ENCODE measurements at regions not wholly inside any gene's neighbourhood (a gene's known extent, or its start where the extent isn't known, plus 50 kb on each side); places are given as distances from the start of the nearest gene placed in this dataset.

DNA sequence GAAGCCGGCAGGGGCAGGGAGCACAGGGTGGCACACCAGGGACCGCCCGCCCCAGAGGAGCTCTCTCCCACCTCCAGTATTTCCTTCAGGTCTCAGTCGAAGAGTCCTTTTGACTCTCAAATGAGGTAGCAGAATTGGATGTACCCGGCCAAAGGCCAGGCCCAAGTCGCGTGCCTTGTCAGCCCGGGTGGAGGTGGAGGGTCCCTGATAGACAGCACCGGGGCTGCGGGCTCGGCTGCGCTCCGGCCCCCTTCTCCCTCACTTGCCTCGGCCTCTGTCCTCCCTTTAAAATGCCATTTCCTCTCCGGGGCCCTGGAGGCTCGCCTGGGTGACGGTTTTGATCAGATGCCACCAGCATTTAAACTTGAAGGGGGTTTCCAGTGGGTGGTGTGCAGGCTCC, 198.9 kb upstream of the SOX11 start:
- DNase-seq = no peak
- no peak for TF ChIP-seq EZH2 (IDR thresholded peaks at IDR 0.05; ENCODE audit: insufficient read depth, poor library complexity, severe bottlenecking)
- TF ChIP-seq EZH2phosphoT487 (IDR thresholded peaks at IDR 0.05; ENCODE audit: insufficient read depth, low read depth) = no peak
- H3K36me3 ChIP-seq (ENCODE audit: low read depth) = no peaks in the 10 kb centered on the region
- no peak overlapping the region for H3K27ac ChIP-seq
- in situ Hi-C loops (cut with MboI) = no loop called here
- H3K4me3 ChIP-seq = no peak overlapping the region
- no peak overlapping the region for H3K9ac ChIP-seq
- 57 to 67% methylated on average over 17 of the region's 17 CpGs for WGBS, 2 experiments (ENCODE audit: low coverage in 1 of 2, low lambda C conversion rate in 2 of 2, missing lambda C conversion rate in 2 of 2)
- no peaks in the 10 kb centered on the region for H3K27me3 ChIP-seq (replicated peaks; ENCODE audit: insufficient read depth)
- H3K9me3 ChIP-seq (ENCODE audit: low read depth) = no peaks in the 10 kb centered on the region
- H4K20me1 ChIP-seq (ENCODE audit: insufficient read depth) = no peaks in the 10 kb centered on the region
- no peaks in the 10 kb centered on the region for H3F3A ChIP-seq (ENCODE audit: insufficient read depth)
- no peaks in the 10 kb centered on the region for H3K79me2 ChIP-seq (ENCODE audit: insufficient read depth)
- no peaks in the 10 kb centered on the region for H3K9me2 ChIP-seq (ENCODE audit: insufficient read depth)
- H3K4me2 ChIP-seq (ENCODE audit: unreplicated experiment) = no peak overlapping the region
- no peaks in the 10 kb centered on the region for H3K4me1 ChIP-seq (ENCODE audit: insufficient read depth)
- H2AFZ ChIP-seq = no peak overlapping the region

DNA sequence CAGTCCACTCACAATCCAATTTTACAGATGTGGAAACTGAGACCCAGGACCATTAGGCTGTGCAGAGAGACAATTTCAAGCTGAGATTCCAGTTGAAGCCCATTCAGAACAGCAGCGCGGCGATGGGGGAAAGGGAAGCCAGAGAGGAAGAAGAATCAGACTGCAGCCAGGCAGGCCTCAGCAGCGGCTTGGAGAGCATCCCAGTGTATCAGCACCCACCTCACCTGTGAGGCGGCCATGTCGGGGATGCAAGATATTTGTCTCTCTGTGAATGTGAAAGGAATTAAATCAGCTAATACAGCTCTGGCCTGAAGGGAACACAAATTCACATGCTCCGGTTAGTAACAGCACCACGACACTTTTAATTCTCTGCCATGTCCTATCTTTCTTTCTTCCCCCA, 198.0 kb upstream of the SOX11 start:
- Histone ChIP-seq H3K79me2 (ENCODE audit: insufficient read depth) (no peaks in the 10 kb centered on the region), H3K9me3 (ENCODE audit: low read depth) (no peaks in the 10 kb centered on the region), H3K4me2 (ENCODE audit: unreplicated experiment) (no peak overlapping the region), H4K20me1 (ENCODE audit: insufficient read depth) (no peaks in the 10 kb centered on the region), H3K27me3 (replicated peaks; ENCODE audit: insufficient read depth) (no peaks in the 10 kb centered on the region), H3K9ac (no peak overlapping the region), H3K27ac (no peak overlapping the region), H3K36me3 (ENCODE audit: low read depth) (no peaks in the 10 kb centered on the region), H3K4me1 (ENCODE audit: insufficient read depth) (no peaks in the 10 kb centered on the region), H3K9me2 (ENCODE audit: insufficient read depth) (no peaks in the 10 kb centered on the region), H3F3A (ENCODE audit: insufficient read depth) (no peaks in the 10 kb centered on the region), H2AFZ (no peak overlapping the region), H3K4me3 (no peak overlapping the region)
- no peak for TF ChIP-seq EZH2phosphoT487 (IDR thresholded peaks at IDR 0.05; ENCODE audit: insufficient read depth, low read depth)
- TF ChIP-seq EZH2 (IDR thresholded peaks at IDR 0.05; ENCODE audit: insufficient read depth, poor library complexity, severe bottlenecking) = no peak
- WGBS, 2 experiments (ENCODE audit: low coverage in 1 of 2, low lambda C conversion rate in 2 of 2, missing lambda C conversion rate in 2 of 2) = 58 to 63% methylated on average over 8 of the region's 8 CpGs
- in situ Hi-C loops (cut with MboI) = no loop called here
- DNase-seq = no peak

DNA sequence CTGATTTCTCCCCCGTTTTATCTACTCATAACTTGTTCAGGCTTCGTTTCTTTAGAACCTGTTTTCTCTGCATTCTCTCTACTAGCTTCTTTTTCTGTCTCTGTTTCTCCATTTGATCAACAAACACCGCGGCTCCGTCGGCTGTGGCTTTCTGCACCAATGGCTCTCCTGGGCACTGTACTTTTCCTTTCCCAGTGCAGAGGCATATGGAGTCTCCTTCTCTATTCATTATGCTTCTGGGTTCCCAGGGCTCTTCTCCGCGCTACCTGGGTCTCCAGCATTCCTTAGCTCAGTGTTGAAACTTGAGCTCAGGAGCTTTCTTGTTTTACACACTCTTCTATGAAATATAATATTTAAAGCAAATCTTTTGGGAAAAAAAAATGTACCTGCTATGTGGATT, 196.6 kb upstream of the SOX11 start:
- Histone ChIP-seq H3K36me3 (ENCODE audit: low read depth) (no peaks in the 10 kb centered on the region), H3K27ac (no peak overlapping the region), H3K4me3 (no peak overlapping the region), H3K79me2 (ENCODE audit: insufficient read depth) (no peaks in the 10 kb centered on the region), H3K9me3 (ENCODE audit: low read depth) (no peaks in the 10 kb centered on the region), H3K9me2 (ENCODE audit: insufficient read depth) (no peaks in the 10 kb centered on the region), H3K4me1 (ENCODE audit: insufficient read depth) (no peaks in the 10 kb centered on the region), H3K27me3 (replicated peaks; ENCODE audit: insufficient read depth) (no peaks in the 10 kb centered on the region), H3K9ac (no peak overlapping the region), H4K20me1 (ENCODE audit: insufficient read depth) (no peaks in the 10 kb centered on the region), H2AFZ (no peak overlapping the region), H3K4me2 (ENCODE audit: unreplicated experiment) (no peak overlapping the region), H3F3A (ENCODE audit: insufficient read depth) (no peaks in the 10 kb centered on the region)
- TF ChIP-seq EZH2 (IDR thresholded peaks at IDR 0.05; ENCODE audit: insufficient read depth, poor library complexity, severe bottlenecking) = no peak
- no peak for TF ChIP-seq EZH2phosphoT487 (IDR thresholded peaks at IDR 0.05; ENCODE audit: insufficient read depth, low read depth)
- in situ Hi-C loops (cut with MboI) = no loop called here
- 27 to 41% methylated on average over 8 of the region's 8 CpGs for WGBS, 2 experiments (ENCODE audit: low coverage in 1 of 2, low lambda C conversion rate in 2 of 2, missing lambda C conversion rate in 2 of 2)
- DNase-seq = no peak

DNA sequence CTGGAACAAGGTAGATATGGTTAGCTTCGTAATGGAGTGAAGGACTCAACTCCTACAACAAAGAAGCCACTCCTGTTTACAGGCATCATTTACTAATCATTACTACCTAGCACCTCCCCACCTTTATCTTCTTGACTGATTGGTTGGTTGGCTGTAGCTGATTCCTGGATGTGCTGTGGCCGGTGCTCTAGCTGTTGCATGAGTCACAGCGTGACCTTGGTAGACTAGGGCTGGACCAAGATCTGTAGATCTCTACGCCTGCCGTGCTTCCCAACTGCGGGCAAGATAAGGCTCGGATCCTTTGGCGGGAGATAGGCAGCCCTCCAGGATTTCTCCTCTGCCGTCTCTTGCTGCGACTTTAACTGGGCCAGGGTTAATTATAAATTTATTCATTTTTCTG, 194.3 kb upstream of the SOX11 start:
- TF ChIP-seq EZH2 (IDR thresholded peaks at IDR 0.05; ENCODE audit: insufficient read depth, poor library complexity, severe bottlenecking) (no peak), EZH2phosphoT487 (IDR thresholded peaks at IDR 0.05; ENCODE audit: insufficient read depth, low read depth) (no peak)
- Histone ChIP-seq H3K36me3 (ENCODE audit: low read depth) (no peaks in the 10 kb centered on the region), H4K20me1 (ENCODE audit: insufficient read depth) (no peaks in the 10 kb centered on the region), H3K27ac (no peak overlapping the region), H3K9me2 (ENCODE audit: insufficient read depth) (no peaks in the 10 kb centered on the region), H3K4me3 (no peak overlapping the region), H3K4me2 (ENCODE audit: unreplicated experiment) (no peak overlapping the region), H3K27me3 (replicated peaks; ENCODE audit: insufficient read depth) (no peaks in the 10 kb centered on the region), H3K9ac (no peak overlapping the region), H3K9me3 (ENCODE audit: low read depth) (no peaks in the 10 kb centered on the region), H3K4me1 (ENCODE audit: insufficient read depth) (no peaks in the 10 kb centered on the region), H3K79me2 (ENCODE audit: insufficient read depth) (no peaks in the 10 kb centered on the region), H2AFZ (no peak overlapping the region), H3F3A (ENCODE audit: insufficient read depth) (no peaks in the 10 kb centered on the region)
- WGBS, 2 experiments (ENCODE audit: low coverage in 1 of 2, low lambda C conversion rate in 2 of 2, missing lambda C conversion rate in 2 of 2) = 49 to 51% methylated on average over 10 of the region's 10 CpGs
- DNase-seq = no peak
- in situ Hi-C loops (cut with MboI) = no loop called here

DNA sequence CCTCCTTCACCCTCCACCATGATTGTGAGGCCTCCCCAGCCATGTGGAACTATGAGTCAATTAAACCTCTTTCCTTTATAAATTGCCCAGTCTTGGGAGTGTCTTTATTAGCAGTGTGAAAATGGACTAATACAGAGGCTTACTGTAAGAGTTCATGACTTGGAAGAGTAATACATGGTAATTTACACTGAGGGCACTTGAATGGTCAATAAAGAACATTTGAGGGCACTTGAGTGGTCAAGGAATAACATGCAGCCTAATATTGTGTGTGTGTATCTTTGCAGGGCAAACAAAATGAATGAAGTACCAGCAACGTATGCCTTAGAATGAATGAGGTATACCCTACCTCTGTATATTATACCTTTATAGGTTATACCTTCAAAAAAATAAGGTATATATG, 190.4 kb upstream of the SOX11 start:
- H3K4me1 ChIP-seq (ENCODE audit: insufficient read depth) = no peaks in the 10 kb centered on the region
- no peaks in the 10 kb centered on the region for H3K36me3 ChIP-seq (ENCODE audit: low read depth)
- 17 to 28% methylated on average over 1 of the region's 1 CpG for WGBS, 2 experiments (ENCODE audit: low coverage in 1 of 2, low lambda C conversion rate in 2 of 2, missing lambda C conversion rate in 2 of 2)
- H3F3A ChIP-seq (ENCODE audit: insufficient read depth) = no peaks in the 10 kb centered on the region
- no peak for DNase-seq
- H3K9ac ChIP-seq = no peak overlapping the region
- no peak overlapping the region for H3K4me2 ChIP-seq (ENCODE audit: unreplicated experiment)
- H3K27ac ChIP-seq = no peak overlapping the region
- no peak overlapping the region for H2AFZ ChIP-seq
- H4K20me1 ChIP-seq (ENCODE audit: insufficient read depth) = no peaks in the 10 kb centered on the region
- no peaks in the 10 kb centered on the region for H3K27me3 ChIP-seq (replicated peaks; ENCODE audit: insufficient read depth)
- H3K79me2 ChIP-seq (ENCODE audit: insufficient read depth) = no peaks in the 10 kb centered on the region
- H3K9me2 ChIP-seq (ENCODE audit: insufficient read depth) = no peaks in the 10 kb centered on the region
- TF ChIP-seq EZH2 (IDR thresholded peaks at IDR 0.05; ENCODE audit: insufficient read depth, poor library complexity, severe bottlenecking) (no peak), EZH2phosphoT487 (IDR thresholded peaks at IDR 0.05; ENCODE audit: insufficient read depth, low read depth) (no peak)
- in situ Hi-C loops (cut with MboI) = no loop called here
- H3K9me3 ChIP-seq (ENCODE audit: low read depth) = no peaks in the 10 kb centered on the region
- H3K4me3 ChIP-seq = no peak overlapping the region

Data from GM23248 (cell line).